Gastrocnemius medialis (tissue), 4 donors: ENCODE measurements at regions not wholly inside any gene's neighbourhood (a gene's known extent, or its start where the extent isn't known, plus 50 kb on each side); places are given as distances from the start of the nearest gene placed in this dataset.

Experiments
- ATAC-seq, 2 donors: fragments of 150-250 bp; one replicate each; pipeline ENCODE4 v1.9.1; 2016
- DNase-seq, 2 donors: peaks; one replicate each; pipeline ENCODE4 v3.0.0-alpha.2; 2019
- H3K27ac ChIP-seq, 4 donors: fragments of 200-600 bp; sonication (generic); 1 replicate in 1 of 4; 2 replicates in 3 of 4; pipeline ENCODE4 v1.5.1; 2016 to 2018; ENCODE audit warnings: mild to moderate bottlenecking in 2 of 4, moderate library complexity in 1 of 4
- H3K27me3 ChIP-seq, 3 donors: fragments of 200-600 bp; sonication (generic) in 2 of 3; 1 replicate in 1 of 3; 2 replicates in 2 of 3; pipeline versions ENCODE4 v1.5.1 to v1.6.0; 2016 to 2019; ENCODE audit warnings: mild to moderate bottlenecking in 1 of 3, moderate library complexity in 1 of 3
- H3K36me3 ChIP-seq, 2 donors: fragments of 200-600 bp; sonication (generic) in 1 of 2; one replicate each; pipeline ENCODE4 v1.5.1; 2017 to 2018
- H3K4me1 ChIP-seq, 2 donors: fragments of 200-600 bp; sonication (generic) in 1 of 2; one replicate each; pipeline ENCODE4 v1.5.1; 2016 to 2017; ENCODE audit warnings: mild to moderate bottlenecking in 2 of 2
- H3K4me3 ChIP-seq, 4 donors: fragments of 200-600 bp; sonication (generic) in 3 of 4; 1 replicate in 1 of 4; 2 replicates in 3 of 4; pipeline ENCODE4 v1.5.1; 2016 to 2019; ENCODE audit warnings: mild to moderate bottlenecking in 2 of 4
- H3K9me3 ChIP-seq, 3 donors: fragments of 200-600 bp; sonication (generic) in 2 of 3; 1 replicate in 1 of 3; 2 replicates in 2 of 3; pipeline ENCODE4 v1.5.1; 2016 to 2019
- CTCF ChIP-seq, 5 experiments: fragments of 450-650 bp in 3 of 5; fragments of 200-600 bp in 2 of 5; sonication (generic) in 2 of 5; IDR thresholded peaks in 4 of 5; conservative IDR thresholded peaks in 1 of 5; 1 replicate in 4 of 5; 2 replicates in 1 of 5; pipeline ENCODE4 v1.5.1; 2016 to 2019; ENCODE audit warnings: antibody characterized with exemption in 5 of 5, mild to moderate bottlenecking in 3 of 5, moderate library complexity in 3 of 5
- POLR2A ChIP-seq, 2 donors: fragments of 450-650 bp; IDR thresholded peaks; one replicate each; pipeline ENCODE4 v1.6.1; 2017; ENCODE audit warnings: antibody characterized with exemption in 2 of 2, mild to moderate bottlenecking in 2 of 2, moderate library complexity in 2 of 2
- in situ Hi-C, 4 donors: fragments of 200-750 bp; cut with MboI; loops; one replicate each; pipeline versions ENCODE4 v1.15.0 to v1.8.0; 2017; ENCODE audit warnings: low sequenced_read_pairs in 4 of 4
- intact Hi-C: fragments of 100-400 bp; cut with DNase I; formaldehyde crosslinking; loops from one replicate; pipeline ENCODE4 v1.15.1; 2023; ENCODE audit warnings: low total_unique reads

DNA sequence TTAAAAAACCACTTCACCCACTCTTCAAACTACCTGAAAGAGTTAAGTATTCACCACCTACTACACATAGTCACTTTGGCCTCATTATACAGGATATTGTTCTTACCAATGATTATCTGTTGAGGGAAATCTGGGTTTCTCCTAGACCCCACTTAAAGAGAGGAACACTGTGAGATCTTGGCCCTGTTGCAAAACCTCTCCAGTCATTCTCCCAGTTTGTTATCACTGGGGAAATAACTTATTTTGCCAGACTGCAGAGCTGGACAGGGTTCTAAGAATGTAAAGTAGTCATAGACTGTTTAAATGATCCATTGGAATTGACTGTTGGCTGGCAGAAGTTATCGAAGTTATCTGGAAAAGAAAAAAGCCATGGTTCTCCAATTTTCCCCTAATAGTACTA is 143.8 kb downstream of the HGF start:
- no peak for DNase-seq
- in situ Hi-C loops = no loop called here
- Histone ChIP-seq H3K4me3 (no peak overlapping the region), H3K36me3 (no peaks in the 10 kb centered on the region), H3K4me1 (no peaks in the 10 kb centered on the region), H3K27me3 (no peaks in the 10 kb centered on the region), H3K27ac (no peak overlapping the region), H3K9me3 (no peaks in the 10 kb centered on the region)
- ATAC-seq = no peak
- intact Hi-C loops = no loop called here
- TF ChIP-seq CTCF (IDR thresholded peaks at IDR 0.05 in 4 of 5, conservative IDR thresholded peaks at IDR 0.05 in 1 of 5) (no peak), POLR2A (IDR thresholded peaks at IDR 0.05) (no peak)

DNA sequence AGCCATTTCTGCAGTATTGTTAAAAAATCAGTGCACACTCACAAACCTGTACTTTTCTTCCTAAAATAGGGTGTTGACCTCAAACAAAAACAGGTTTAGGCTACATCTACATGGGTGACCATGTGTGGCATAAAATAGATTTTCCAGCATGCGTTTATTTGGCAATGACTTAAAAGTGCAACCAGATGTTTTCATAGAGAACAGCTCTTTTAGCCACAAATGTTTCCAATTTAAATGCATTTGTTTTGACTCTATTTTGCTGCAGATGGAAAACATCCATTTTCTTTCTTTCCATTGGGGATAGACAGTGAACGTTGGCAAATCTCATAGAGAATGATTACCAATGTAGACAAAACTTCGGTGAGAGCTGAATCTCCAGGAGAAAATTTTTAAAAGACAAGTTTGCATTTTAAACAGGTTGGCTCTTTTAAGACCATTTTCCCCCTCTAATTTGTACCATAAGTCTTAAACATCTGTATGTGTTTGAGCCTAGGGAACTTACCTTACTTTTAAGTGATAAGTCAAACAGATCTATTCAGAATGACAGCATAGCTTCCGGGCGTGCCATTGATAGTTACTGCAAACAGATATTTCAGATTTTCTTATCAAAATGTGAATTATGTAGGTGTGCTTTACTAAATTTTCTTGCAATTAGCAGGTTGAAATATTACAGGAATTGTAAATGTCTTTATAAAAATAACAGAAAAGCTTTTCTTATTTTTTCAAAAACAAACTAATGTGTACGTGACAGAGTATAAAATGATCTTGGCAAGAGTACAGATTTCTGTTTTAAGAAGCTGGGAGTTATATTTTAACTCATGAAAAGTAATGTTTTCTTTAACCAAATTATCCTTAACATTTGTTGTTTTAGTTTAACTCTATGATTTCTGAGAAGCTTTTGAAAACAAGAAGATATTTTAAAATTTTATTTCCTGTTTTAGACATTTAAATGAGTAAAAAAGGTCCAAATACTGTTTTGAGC is 144.9 kb downstream of the HGF start:
- no peaks in the 10 kb centered on the region for H3K4me1 ChIP-seq
- H3K36me3 ChIP-seq = no peaks in the 10 kb centered on the region
- intact Hi-C loops = no loop called here
- H3K4me3 ChIP-seq = no peak overlapping the region
- TF ChIP-seq CTCF (IDR thresholded peaks at IDR 0.05 in 4 of 5, conservative IDR thresholded peaks at IDR 0.05 in 1 of 5) (no peak), POLR2A (IDR thresholded peaks at IDR 0.05) (no peak)
- no peaks in the 10 kb centered on the region for H3K27me3 ChIP-seq
- in situ Hi-C loops = no loop called here
- ATAC-seq (no peak), DNase-seq (no peak)
- H3K27ac ChIP-seq = no peak overlapping the region
- no peaks in the 10 kb centered on the region for H3K9me3 ChIP-seq

- TF ChIP-seq POLR2A (IDR thresholded peaks at IDR 0.05) (no peak), CTCF (IDR thresholded peaks at IDR 0.05 in 4 of 5, conservative IDR thresholded peaks at IDR 0.05 in 1 of 5) (no peak)
- Histone ChIP-seq H3K36me3 (no peaks in the 10 kb centered on the region), H3K4me1 (no peaks in the 10 kb centered on the region), H3K4me3 (no peak overlapping the region), H3K27me3 (no peaks in the 10 kb centered on the region), H3K9me3 (no peaks in the 10 kb centered on the region), H3K27ac (no peak overlapping the region)
- ATAC-seq (no peak), DNase-seq (no peak)
- in situ Hi-C loops (no loop called here), intact Hi-C loops (no loop called here)
Observed at GRCh38 chr7:81624021-81624592, 145.7 kb downstream of the HGF start.

GRCh38 chr7:81623251-81623855 is 146.5 kb downstream of the HGF start:
- DNase-seq (no peak), ATAC-seq (no peak)
- intact Hi-C loops = no loop called here
- Histone ChIP-seq H3K4me3 (no peak overlapping the region), H3K27me3 (no peaks in the 10 kb centered on the region), H3K36me3 (no peaks in the 10 kb centered on the region), H3K4me1 (no peaks in the 10 kb centered on the region), H3K27ac (no peak overlapping the region), H3K9me3 (no peaks in the 10 kb centered on the region)
- no peak for TF ChIP-seq CTCF (IDR thresholded peaks at IDR 0.05 in 4 of 5, conservative IDR thresholded peaks at IDR 0.05 in 1 of 5)
- TF ChIP-seq POLR2A (IDR thresholded peaks at IDR 0.05) = no peak
- in situ Hi-C loops = no loop called here
